ENCODE measurements at regions not wholly inside any gene's neighbourhood (a gene's known extent, or its start where the extent isn't known, plus 50 kb on each side); places are given as distances from the start of the nearest gene placed in this dataset.

GRCh38 chr2:216320852-216321251, 51.4 kb downstream of the MARCHF4 start:
- no peak for DNase-seq (ENCODE audit: low read depth)
- TF ChIP-seq, protein P1, sequence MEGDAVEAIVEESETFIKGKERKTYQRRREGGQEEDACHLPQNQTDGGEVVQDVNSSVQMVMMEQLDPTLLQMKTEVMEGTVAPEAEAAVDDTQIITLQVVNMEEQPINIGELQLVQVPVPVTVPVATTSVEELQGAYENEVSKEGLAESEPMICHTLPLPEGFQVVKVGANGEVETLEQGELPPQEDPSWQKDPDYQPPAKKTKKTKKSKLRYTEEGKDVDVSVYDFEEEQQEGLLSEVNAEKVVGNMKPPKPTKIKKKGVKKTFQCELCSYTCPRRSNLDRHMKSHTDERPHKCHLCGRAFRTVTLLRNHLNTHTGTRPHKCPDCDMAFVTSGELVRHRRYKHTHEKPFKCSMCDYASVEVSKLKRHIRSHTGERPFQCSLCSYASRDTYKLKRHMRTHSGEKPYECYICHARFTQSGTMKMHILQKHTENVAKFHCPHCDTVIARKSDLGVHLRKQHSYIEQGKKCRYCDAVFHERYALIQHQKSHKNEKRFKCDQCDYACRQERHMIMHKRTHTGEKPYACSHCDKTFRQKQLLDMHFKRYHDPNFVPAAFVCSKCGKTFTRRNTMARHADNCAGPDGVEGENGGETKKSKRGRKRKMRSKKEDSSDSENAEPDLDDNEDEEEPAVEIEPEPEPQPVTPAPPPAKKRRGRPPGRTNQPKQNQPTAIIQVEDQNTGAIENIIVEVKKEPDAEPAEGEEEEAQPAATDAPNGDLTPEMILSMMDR (conservative IDR thresholded peaks at IDR 0.05; ENCODE audit: control insufficient read depth, insufficient read depth, low read depth, low read length), result no peak
- no peak overlapping the region for H3K4me3 ChIP-seq (ENCODE audit: control insufficient read depth, low read depth, low read length)

- DNase-seq (ENCODE audit: low read depth), result no peak
- H3K4me3 ChIP-seq (ENCODE audit: control insufficient read depth, low read depth, low read length), result no peak overlapping the region
- TF ChIP-seq, protein P1 (conservative IDR thresholded peaks at IDR 0.05; ENCODE audit: control insufficient read depth, insufficient read depth, low read depth, low read length), result no peak
Observed at GRCh38 chr2:216319771-216320170, 52.5 kb downstream of the MARCHF4 start.

- no peak overlapping the region for H3K4me3 ChIP-seq (ENCODE audit: control insufficient read depth, low read depth, low read length)
- no peak for DNase-seq (ENCODE audit: low read depth)
- TF ChIP-seq, protein P1 (conservative IDR thresholded peaks at IDR 0.05; ENCODE audit: control insufficient read depth, insufficient read depth, low read depth, low read length), result no peak
Observed at GRCh38 chr2:216318521-216318874, 53.8 kb downstream of the MARCHF4 start.

GRCh38 chr2:216317831-216318520, 54.3 kb downstream of the MARCHF4 start:
- H3K4me3 ChIP-seq (ENCODE audit: control insufficient read depth, low read depth, low read length), result no peak overlapping the region
- TF ChIP-seq, protein P1 (conservative IDR thresholded peaks at IDR 0.05; ENCODE audit: control insufficient read depth, insufficient read depth, low read depth, low read length), result no peak
- no peak for DNase-seq (ENCODE audit: low read depth)

DNA sequence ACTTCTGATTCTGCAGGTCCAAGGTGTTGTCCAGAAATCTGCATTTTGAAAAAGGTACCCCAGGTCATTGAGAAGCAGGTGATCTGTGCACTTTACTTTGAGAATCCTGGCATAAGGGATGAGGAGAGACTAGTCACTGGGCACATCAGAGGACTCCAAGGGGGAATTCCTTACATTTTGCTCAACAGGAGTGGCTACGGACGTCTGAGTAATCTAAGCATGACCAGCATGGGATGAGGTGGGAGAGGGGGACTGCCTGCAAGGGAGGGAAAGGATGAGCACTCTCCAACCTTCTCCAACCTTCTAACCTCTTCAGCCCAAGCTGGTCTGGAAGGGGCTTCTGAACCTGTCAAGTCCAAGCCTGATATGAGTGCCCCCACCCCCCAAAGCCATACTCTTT, 55.5 kb downstream of the MARCHF4 start:
- TF ChIP-seq, protein P1 (conservative IDR thresholded peaks at IDR 0.05; ENCODE audit: control insufficient read depth, insufficient read depth, low read depth, low read length), result no peak
- peak; percentile 71 for DNase-seq (ENCODE audit: low read depth)

DNA sequence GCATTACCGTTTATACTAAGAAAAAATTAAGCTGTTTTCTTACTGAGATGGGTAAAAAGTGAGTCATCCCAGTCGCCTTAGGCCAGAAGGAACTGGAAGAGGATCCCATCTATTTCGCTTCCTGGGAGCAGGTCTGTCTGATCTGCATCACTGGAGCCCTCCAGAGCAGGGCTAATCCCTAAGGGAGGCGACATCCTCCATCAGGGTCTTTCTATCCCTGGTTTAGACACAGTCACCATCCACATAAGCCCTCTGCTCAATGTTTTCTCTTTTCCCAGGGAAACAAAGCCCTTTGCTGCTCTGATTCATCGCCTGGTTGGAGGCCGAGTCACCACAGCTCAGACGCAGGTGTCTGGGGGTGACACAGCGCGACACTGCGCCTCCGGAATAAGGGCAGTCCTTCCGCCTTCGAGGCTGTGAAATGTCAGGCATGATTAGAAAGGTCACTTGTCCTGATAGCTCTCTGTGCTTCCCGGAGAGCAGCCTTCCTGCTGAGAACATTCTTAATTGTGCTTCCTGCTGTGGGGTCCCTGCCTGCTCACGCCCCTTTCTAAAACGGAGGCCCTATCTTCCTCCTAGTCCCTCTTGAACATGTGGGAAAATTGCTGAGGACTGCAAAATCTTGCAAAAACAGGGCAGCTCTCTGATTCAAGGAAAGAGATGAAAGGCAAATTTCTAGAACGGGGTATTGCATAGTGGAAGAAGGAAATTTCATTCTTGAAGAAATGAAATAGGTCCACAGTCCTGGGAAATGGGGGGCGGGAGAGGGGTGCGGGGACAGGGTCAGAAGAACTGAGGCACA, 56.3 kb downstream of the MARCHF4 start:
- no peak overlapping the region for H3K4me3 ChIP-seq (ENCODE audit: control insufficient read depth, low read depth, low read length)
- TF ChIP-seq, protein P1 (conservative IDR thresholded peaks at IDR 0.05; ENCODE audit: control insufficient read depth, insufficient read depth, low read depth, low read length), result no peak
- DNase-seq (ENCODE audit: low read depth), result peak; percentile 64

More for the DNA sequence above, 55.5 kb downstream of the MARCHF4 start:
- H3K4me3 ChIP-seq (ENCODE audit: control insufficient read depth, low read depth, low read length), result no peak overlapping the region

All from fibroblast of mammary gland (primary cell).